Stimulated activated naive CD4-positive, alpha-beta T cell treated with Interleukin-2 at 50 U/mL for 16 hours (primary cell): ENCODE measurements at regions not wholly inside any gene's neighbourhood (a gene's known extent, or its start where the extent isn't known, plus 50 kb on each side); places are given as distances from the start of the nearest gene placed in this dataset.

Experiments
- DNase-seq: peaks from one replicate; lab custom pipeline; 2025; lab: John Stamatoyannopoulos, UW

- DNase-seq: no peak
Observed at GRCh38 chr9:78605041-78606000, 308.4 kb downstream of the PSAT1 start.

DNA sequence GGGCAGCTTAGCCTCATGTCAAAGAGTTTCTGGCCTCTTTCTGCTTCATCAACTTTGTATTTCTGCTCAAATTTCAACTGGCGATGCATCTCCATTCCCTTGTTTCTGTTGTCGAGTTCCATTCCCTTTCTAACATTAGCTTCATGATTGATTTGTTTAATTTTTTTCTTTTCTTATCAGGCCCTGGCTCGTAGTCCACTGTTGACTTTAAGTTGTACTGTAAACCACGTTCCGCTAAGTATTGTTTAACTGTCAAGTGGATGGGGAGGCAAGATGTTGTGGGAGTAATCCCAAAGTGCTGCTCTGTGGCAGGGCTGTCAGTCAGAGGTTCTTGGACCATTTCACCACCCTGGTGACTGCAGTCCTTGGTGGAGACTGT lies 309.1 kb downstream of the PSAT1 start:
- DNase-seq: no peak

GRCh38 chr9:78607853-78608252 lies 310.9 kb downstream of the PSAT1 start:
- DNase-seq: no peak

DNA sequence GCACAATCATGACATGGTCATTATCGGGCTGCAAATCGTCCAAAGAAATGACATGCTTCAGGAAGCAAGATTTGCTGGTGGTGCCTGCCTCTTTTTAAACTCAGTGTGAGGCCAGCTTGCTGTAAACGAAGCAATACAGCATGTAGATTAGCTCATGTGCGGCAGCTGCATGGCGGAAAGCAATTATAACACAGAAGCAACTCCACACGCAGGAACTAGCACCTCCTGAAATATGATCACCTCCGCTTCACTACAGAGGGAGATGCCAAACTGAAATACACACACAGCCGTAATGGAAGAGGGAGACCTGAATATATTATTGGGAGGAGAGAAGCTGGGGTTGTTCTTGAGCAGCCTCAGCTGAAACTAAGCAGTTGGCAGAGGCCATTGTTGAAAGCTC lies 312.5 kb downstream of the PSAT1 start:
- DNase-seq: no peak

GRCh38 chr9:78612091-78612490 lies 315.2 kb downstream of the PSAT1 start:
- no peak for DNase-seq

DNA sequence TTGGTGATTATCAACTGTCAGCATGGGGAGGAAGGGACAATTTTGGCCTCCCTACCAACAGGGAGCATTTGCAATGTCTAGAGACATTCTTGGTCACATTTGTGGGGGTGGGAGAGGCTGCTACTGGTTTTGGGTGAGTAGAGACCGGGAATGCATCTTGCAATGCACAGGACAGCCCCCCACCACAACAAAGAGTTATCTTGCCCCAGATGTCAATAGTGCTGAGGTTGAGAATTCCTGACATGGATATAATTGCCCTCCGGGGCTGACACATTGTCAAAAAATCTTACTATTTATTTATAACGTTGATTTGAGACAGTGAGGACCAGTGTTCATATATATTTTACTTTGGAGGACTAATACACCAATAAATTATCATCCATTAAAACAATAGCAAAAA lies 316.1 kb downstream of the PSAT1 start:
- DNase-seq: no peak

- no peak for DNase-seq
Observed at GRCh38 chr9:78614892-78615291, 318.0 kb downstream of the PSAT1 start.

GRCh38 chr9:78615372-78615771 lies 318.4 kb downstream of the PSAT1 start:
- no peak for DNase-seq

GRCh38 chr9:78618735-78619134 lies 321.8 kb downstream of the PSAT1 start:
- no peak for DNase-seq

GRCh38 chr9:78620303-78620702 lies 323.4 kb downstream of the PSAT1 start:
- DNase-seq: no peak

GRCh38 chr9:78620764-78621163 lies 323.8 kb downstream of the PSAT1 start:
- no peak for DNase-seq

DNA sequence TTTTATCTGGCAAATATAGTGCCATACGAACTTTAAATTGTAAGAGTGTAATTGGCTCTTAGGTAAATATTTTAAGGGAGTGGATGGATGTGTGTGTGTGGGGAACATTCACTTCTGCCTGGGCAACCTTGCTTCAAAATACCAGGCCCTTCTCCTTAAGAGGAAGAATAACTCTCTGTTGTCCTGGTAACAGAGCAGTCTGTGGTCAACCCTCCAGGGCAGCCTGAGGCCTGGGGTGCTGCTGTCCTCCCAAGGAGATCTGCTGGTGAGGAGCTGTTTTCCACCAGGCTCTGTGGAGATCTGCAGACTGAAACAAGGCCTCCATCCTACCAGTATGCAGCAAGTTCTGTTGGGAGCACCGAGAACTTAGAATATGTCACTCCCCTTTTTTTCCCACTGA lies 325.2 kb downstream of the PSAT1 start:
- DNase-seq: no peak

DNA sequence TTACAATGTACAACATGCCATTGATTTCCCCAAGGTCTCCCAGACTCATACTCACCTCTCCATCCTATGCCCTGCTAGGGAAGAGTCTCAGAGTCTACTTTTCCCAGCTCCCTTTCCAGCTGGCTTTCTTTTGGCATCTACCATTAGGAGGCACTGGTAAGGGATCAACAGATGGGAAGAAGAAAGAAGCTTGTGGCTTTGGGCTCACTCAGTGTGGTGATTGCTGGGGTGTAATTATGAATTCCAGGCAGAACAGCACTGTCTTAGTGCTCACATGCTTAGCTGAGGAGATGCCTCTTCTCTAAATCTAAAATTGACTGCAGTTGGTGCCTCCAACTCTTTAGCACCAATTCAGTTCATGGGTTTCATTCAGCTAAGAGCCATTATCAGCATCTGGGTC lies 330.0 kb downstream of the PSAT1 start:
- no peak for DNase-seq

GRCh38 chr9:78630966-78631365 lies 334.0 kb downstream of the PSAT1 start:
- DNase-seq: no peak

DNA sequence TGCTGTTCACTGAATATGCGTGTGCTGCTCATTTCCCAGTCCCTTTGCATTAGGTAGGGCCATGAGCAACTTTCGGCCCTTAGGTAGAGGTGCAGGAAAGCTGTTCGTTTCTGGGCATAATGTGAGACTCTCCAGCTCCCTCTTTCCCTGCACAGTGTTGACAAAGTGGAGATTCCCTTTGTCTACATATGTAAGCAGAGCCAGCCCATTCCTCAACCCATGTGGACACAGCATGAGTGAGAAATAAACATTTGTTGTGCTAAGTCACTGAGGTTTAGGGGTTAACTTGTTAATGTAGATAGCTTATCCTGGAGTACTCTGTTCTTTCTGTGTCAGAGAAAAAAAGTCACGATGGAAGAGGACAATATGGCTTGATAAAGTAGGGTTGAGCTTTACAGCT lies 343.8 kb downstream of the PSAT1 start:
- DNase-seq: no peak

GRCh38 chr9:78644359-78644758 lies 347.4 kb downstream of the PSAT1 start:
- no peak for DNase-seq

DNA sequence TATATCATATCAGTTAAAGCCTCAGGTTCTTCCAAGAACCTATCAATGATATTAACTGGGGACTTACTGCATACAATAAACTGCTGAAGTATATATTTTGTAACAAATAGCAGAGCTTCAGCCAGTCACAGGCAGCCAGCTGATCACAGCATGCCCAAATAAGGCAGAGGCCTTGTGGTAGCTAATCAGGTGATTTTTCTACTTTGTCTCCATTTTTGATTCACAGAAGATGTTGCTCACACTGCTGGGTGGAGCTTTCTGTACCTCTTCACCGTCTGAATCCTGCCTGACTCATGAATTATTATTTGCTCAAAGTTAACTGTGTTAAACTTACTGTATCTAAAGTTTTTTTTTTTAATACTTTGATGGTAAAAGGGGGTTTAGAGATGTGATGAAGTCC lies 357.4 kb downstream of the PSAT1 start:
- DNase-seq: no peak

DNA sequence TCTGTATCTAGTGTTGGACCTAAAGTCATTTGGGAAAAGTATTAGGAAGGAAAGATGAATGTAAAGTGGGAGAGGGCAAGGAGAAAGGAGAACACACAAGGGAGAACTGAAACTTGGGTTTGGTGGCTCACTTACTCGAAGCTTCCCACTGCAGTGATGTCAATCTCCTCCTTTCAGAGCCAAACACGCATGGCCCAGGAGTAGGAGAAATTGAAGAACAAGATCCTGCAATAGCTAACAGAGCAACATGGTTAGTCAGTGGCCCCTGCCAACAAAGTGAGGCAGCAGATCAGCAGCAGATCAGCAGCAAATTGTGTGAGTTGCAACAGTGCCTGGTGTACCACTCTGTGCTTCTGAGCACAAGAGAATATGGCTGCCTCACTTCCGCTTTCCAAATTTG lies 366.4 kb downstream of the PSAT1 start:
- no peak for DNase-seq

DNA sequence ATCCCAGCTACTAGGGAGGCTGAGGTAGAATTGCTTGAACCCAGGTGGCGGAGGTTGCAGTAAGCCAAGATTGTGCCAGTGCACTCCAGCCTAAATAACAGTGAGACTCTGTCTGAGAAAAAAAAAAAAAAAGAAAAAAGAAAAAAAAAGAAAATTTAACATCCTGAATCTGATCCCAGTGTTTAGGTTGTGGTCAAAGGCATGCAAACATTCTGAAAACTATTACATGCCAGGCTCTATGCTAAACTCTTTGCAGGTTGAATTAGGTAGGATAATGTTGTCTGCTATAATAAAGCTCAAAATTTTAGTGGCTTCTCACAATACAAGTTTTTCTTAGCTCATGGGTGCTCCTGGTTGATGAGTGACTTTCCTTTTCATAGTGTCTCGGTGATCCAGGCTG lies 367.4 kb downstream of the PSAT1 start:
- no peak for DNase-seq

- no peak for DNase-seq
Observed at GRCh38 chr9:78666818-78667414, 370.0 kb downstream of the PSAT1 start.

DNA sequence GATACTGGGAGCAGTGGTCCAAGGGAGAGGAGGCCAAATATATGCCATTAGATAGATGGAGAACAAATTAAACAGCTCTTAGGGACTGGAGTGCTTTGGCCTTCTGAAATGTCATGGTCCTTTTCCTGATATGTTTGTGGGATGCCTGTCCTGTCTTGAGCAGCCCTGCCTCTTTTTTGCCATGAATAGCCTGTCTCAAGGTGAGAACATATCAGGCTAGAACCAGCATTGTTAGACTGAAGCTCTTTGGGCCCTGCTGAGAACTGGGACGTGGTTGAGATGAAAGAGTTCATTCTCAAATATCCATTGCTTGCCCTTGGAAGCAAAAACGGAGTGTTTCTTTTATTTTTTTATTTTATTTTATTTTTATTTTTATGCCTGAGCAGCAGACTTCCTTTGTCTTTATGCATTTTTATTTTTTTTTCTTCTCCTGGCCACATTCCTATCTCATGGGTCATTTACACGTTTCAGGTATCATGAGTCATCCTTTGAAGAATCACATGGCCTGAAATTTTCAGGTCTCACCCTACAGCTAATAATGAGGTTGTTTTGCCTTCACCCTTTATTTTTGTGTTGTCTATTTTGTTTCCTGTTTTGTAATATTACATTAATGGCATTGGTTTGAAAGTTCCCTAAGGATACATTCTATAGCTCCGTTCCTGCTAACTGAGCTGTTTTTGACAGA lies 371.4 kb downstream of the PSAT1 start:
- DNase-seq: no peak

- no peak for DNase-seq
Observed at GRCh38 chr9:78669591-78669990, 372.7 kb downstream of the PSAT1 start.

- no peak for DNase-seq
Observed at GRCh38 chr9:78671785-78672184, 374.9 kb downstream of the PSAT1 start.
